B cell (primary cell): ENCODE measurements at regions not wholly inside any gene's neighbourhood (a gene's known extent, or its start where the extent isn't known, plus 50 kb on each side); places are given as distances from the start of the nearest gene placed in this dataset.

Source experiments
- ATAC-seq: fragments of 200-7000 bp; cut with Tn5 transposase; one replicate; pipeline ENCODE4 v1.10.0; 2021; ENCODE audit warnings: low read depth, mild to moderate bottlenecking, moderate number of reproducible peaks, moderate library complexity
- CTCF ChIA-PET: fragments of 350-600 bp; sonication (Branson Sonifier 250); formaldehyde crosslinking; loops from one replicate; lab custom pipeline; 2021; ENCODE audit warnings: antibody characterized with exemption, inconsistent platforms; lab: Charles Lee
- POLR2A ChIA-PET: fragments of 350-600 bp; sonication (Branson Sonifier 250); formaldehyde crosslinking; loops from one replicate; lab custom pipeline; 2021; ENCODE audit warnings: antibody characterized with exemption; lab: Charles Lee
- DNase-seq: peaks from one replicate; pipeline ENCODE4 v3.0.0; 2013
- H2AFZ ChIP-seq: 2 replicates; pipeline ENCODE4 v1.6.1; 2012; ENCODE audit warnings: mild to moderate bottlenecking, low read depth, low read length; ENCODE audit not compliant: insufficient read depth, poor library complexity, severe bottlenecking
- H3K27ac ChIP-seq, 2 donors: 1 replicate in 1 of 2; 2 replicates in 1 of 2; pipeline ENCODE4 v1.5.1; 2012 to 2013; ENCODE audit warnings: low read length in 2 of 2, mild to moderate bottlenecking in 2 of 2, moderate library complexity in 1 of 2
- H3K27me3 ChIP-seq, 4 experiments: fragments of 200-600 bp in 1 of 4; sonication (generic) in 1 of 4; replicated peaks in 1 of 4; 1 replicate in 2 of 4; 2 replicates in 2 of 4; pipeline versions ENCODE4 v1.6.1 to v1.7.0; 2013 to 2016; ENCODE audit warnings: low read length in 3 of 4, mild to moderate bottlenecking in 2 of 4, mixed read lengths in 1 of 4, moderate library complexity in 1 of 4; ENCODE audit not compliant: insufficient read depth in 4 of 4, control insufficient read depth in 3 of 4; ENCODE audit errors: control extremely low read depth in 1 of 4
- H3K36me3 ChIP-seq, 2 experiments: replicated peaks in 1 of 2; 1 replicate in 1 of 2; 2 replicates in 1 of 2; pipeline versions ENCODE4 v1.6.1 to v1.7.1; 2013; ENCODE audit warnings: low read length in 1 of 2; ENCODE audit not compliant: insufficient read depth in 2 of 2, control insufficient read depth in 1 of 2; ENCODE audit errors: control extremely low read depth in 1 of 2, extremely low read depth in 1 of 2
- H3K4me1 ChIP-seq, 2 donors: fragments of 200-600 bp in 1 of 2; sonication (generic) in 1 of 2; 1 replicate in 1 of 2; 2 replicates in 1 of 2; pipeline versions ENCODE4 v1.5.1 to v1.6.1; 2013 to 2017; ENCODE audit warnings: low read length in 2 of 2; ENCODE audit not compliant: control insufficient read depth in 2 of 2, insufficient read depth in 2 of 2
- H3K4me2 ChIP-seq: replicated peaks from 2 replicates; pipeline ENCODE3; 2012; ENCODE audit warnings: mild to moderate bottlenecking, low read depth, low read length; ENCODE audit not compliant: poor library complexity, severe bottlenecking
- H3K4me3 ChIP-seq, 5 experiments: fragments of 200-600 bp in 1 of 5; sonication (generic) in 1 of 5; 1 replicate in 3 of 5; 2 replicates in 2 of 5; pipeline versions ENCODE4 v1.5.1 to v1.7.0; 2011 to 2016; ENCODE audit warnings: low read length in 4 of 5, mild to moderate bottlenecking in 4 of 5, low read depth in 2 of 5, control low read depth in 1 of 5, moderate library complexity in 1 of 5; ENCODE audit not compliant: insufficient read depth in 1 of 5; ENCODE audit errors: control extremely low read depth in 1 of 5, extremely low read depth in 1 of 5
- H3K79me2 ChIP-seq: fragments of 200-600 bp; sonication (generic); one replicate; pipeline ENCODE4 v1.6.0; 2016; ENCODE audit warnings: low read length; ENCODE audit not compliant: control insufficient read depth, insufficient read depth
- H3K9ac ChIP-seq: fragments of 200-600 bp; sonication (generic); 2 replicates; pipeline ENCODE4 v1.6.1; 2017; ENCODE audit warnings: mild to moderate bottlenecking, low read length, moderate library complexity
- H3K9me3 ChIP-seq, 3 donors: one replicate each; pipeline versions ENCODE4 v1.6.1 to v1.7.1; 2013; ENCODE audit warnings: low read length in 2 of 3; ENCODE audit not compliant: control insufficient read depth in 2 of 3, insufficient read depth in 1 of 3; ENCODE audit errors: control extremely low read depth in 1 of 3
- H4K20me1 ChIP-seq: 2 replicates; pipeline ENCODE4 v1.6.0; 2012; ENCODE audit warnings: mild to moderate bottlenecking, low read length; ENCODE audit not compliant: insufficient read depth, control insufficient read depth, poor library complexity, severe bottlenecking
- H3K27ac Mint-ChIP-seq: one replicate; pipeline ENCODE4 v1.8.0; 2021; ENCODE audit warnings: mixed read lengths
- H3K27me3 Mint-ChIP-seq: one replicate; pipeline ENCODE4 v1.8.0; 2021; ENCODE audit warnings: mixed read lengths
- H3K4me1 Mint-ChIP-seq: one replicate; pipeline ENCODE4 v1.8.0; 2021; ENCODE audit warnings: mixed read lengths
- H3K4me3 Mint-ChIP-seq: one replicate; pipeline ENCODE4 v1.8.0; 2021; ENCODE audit warnings: mixed read lengths
- H3K9me3 Mint-ChIP-seq: one replicate; pipeline ENCODE4 v1.8.0; 2022; ENCODE audit warnings: mixed read lengths; ENCODE audit not compliant: insufficient read depth
- EZH2 ChIP-seq: IDR thresholded peaks from 2 replicates; pipeline ENCODE4 v1.6.1; 2012; ENCODE audit warnings: borderline replicate concordance, low read depth, mild to moderate bottlenecking, moderate library complexity, low read length; ENCODE audit not compliant: insufficient read depth, poor library complexity, severe bottlenecking
- WGBS: methylation state at CpG from one replicate; pipeline ENCODE4 v1.1.5; 2013; ENCODE audit warnings: missing lambda C conversion rate; ENCODE audit not compliant: insufficient coverage; 5-methylcytosine and 5-hydroxymethylcytosine counted together
- intact Hi-C: fragments of 100-400 bp; cut with micrococcal nuclease; formaldehyde crosslinking; loops from one replicate; pipeline ENCODE4 v1.10.0; 2022
- TF ChIP-seq, protein P1 (sequence below): fragments of 200-600 bp; IDR thresholded peaks from one replicate; pipeline ENCODE4 v1.8.0; 2022; ENCODE audit warnings: antibody characterized with exemption, mild to moderate bottlenecking

DNA sequence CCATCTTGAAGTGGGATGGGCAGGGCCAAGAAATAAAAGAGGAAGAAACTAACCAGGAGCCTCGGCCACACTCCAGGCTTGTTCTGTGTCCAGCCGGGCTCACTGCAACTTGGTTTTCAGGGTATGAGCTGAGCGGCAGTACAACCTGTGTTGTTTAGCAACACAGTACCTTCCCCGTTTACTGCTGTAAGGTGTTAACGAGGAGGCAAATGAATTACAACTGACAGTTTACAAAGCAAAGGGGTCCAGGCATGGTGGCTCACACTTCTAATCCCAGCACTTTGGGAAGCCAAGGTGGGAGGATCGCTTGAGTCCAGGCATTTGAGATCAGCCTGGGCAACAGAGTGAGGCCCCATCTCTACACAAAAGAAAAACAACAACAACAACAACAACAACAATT lies 481.3 kb upstream of the SULF2 start:
- no peak overlapping the region for H3K4me3 Mint-ChIP-seq
- CTCF ChIA-PET: no interaction called here
- no peaks in the 10 kb centered on the region for H3K4me1 ChIP-seq
- no peak for TF ChIP-seq EZH2
- TF ChIP-seq, protein P1, sequence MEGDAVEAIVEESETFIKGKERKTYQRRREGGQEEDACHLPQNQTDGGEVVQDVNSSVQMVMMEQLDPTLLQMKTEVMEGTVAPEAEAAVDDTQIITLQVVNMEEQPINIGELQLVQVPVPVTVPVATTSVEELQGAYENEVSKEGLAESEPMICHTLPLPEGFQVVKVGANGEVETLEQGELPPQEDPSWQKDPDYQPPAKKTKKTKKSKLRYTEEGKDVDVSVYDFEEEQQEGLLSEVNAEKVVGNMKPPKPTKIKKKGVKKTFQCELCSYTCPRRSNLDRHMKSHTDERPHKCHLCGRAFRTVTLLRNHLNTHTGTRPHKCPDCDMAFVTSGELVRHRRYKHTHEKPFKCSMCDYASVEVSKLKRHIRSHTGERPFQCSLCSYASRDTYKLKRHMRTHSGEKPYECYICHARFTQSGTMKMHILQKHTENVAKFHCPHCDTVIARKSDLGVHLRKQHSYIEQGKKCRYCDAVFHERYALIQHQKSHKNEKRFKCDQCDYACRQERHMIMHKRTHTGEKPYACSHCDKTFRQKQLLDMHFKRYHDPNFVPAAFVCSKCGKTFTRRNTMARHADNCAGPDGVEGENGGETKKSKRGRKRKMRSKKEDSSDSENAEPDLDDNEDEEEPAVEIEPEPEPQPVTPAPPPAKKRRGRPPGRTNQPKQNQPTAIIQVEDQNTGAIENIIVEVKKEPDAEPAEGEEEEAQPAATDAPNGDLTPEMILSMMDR: no peak
- H3K4me3 ChIP-seq: no peak overlapping the region
- no peaks in the 10 kb centered on the region for H3K36me3 ChIP-seq
- WGBS: 65% methylated on average over 5 of the region's 6 CpGs
- H3K4me2 ChIP-seq: no peak overlapping the region
- intact Hi-C loops: no loop called here
- H3K27ac Mint-ChIP-seq: no peak overlapping the region
- H3K27ac ChIP-seq: no peak overlapping the region
- no peaks in the 10 kb centered on the region for H3K4me1 Mint-ChIP-seq
- H3K79me2 ChIP-seq: no peaks in the 10 kb centered on the region
- no peak overlapping the region for H3K9ac ChIP-seq
- POLR2A ChIA-PET: no interaction called here
- no peaks in the 10 kb centered on the region for H3K9me3 Mint-ChIP-seq
- no peaks in the 10 kb centered on the region for H3K27me3 ChIP-seq
- H3K9me3 ChIP-seq: peaks cover 0 to 3% (median 0%) of the 10 kb centered on the region in 3 donors
- DNase-seq (no peak), ATAC-seq (no peak)
- H2AFZ ChIP-seq: no peak overlapping the region
- H4K20me1 ChIP-seq: no peaks in the 10 kb centered on the region
- peaks cover 7% of the 10 kb centered on the region for H3K27me3 Mint-ChIP-seq

DNA sequence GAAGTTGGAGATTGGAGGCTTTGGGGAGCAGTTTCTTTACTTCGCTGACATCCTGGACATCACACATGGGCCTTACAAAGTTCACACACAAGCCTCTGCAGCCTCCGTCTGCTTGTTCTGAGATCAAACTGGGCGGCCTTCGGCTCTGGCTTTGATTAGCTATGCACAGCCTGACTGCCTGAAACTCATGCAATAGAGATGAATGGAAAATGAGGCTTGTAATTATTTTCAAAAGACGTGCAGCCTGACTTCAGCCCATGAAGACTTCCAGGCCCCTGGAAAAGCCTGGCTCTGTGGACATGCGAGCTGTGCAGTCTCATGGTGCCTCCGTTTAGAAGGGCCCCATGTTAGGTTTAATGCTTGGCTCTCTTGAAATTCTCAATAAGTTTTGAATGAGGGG lies 480.5 kb upstream of the SULF2 start:
- Histone ChIP-seq H3K4me1 (no peaks in the 10 kb centered on the region), H4K20me1 (no peaks in the 10 kb centered on the region), H2AFZ (no peak overlapping the region), H3K27ac (no peak overlapping the region), H3K9ac (no peak overlapping the region), H3K9me3 (peaks cover 0 to 3% (median 0%) of the 10 kb centered on the region in 3 donors), H3K79me2 (no peaks in the 10 kb centered on the region), H3K27me3 (no peaks in the 10 kb centered on the region), H3K4me2 (no peak overlapping the region), H3K36me3 (no peaks in the 10 kb centered on the region), H3K4me3 (no peak overlapping the region)
- no peak overlapping the region for H3K4me3 Mint-ChIP-seq
- ChIA-PET CTCF (no interaction called here), POLR2A (no interaction called here)
- ATAC-seq (no peak), DNase-seq (no peak)
- TF ChIP-seq, protein P1: no peak
- no peak for TF ChIP-seq EZH2
- no peak overlapping the region for H3K27ac Mint-ChIP-seq
- H3K27me3 Mint-ChIP-seq: peaks cover 9% of the 10 kb centered on the region
- intact Hi-C loops: no loop called here
- WGBS: 91% methylated on average over 5 of the region's 7 CpGs
- H3K9me3 Mint-ChIP-seq: no peaks in the 10 kb centered on the region
- H3K4me1 Mint-ChIP-seq: no peaks in the 10 kb centered on the region
